ENCODE measurements at regions not wholly inside any gene's neighbourhood (a gene's known extent, or its start where the extent isn't known, plus 50 kb on each side); places are given as distances from the start of the nearest gene placed in this dataset.

- Histone ChIP-seq H4K20me1 (ENCODE audit: insufficient read depth, low read length) (no peaks in the 10 kb centered on the region), H2AK5ac (ENCODE audit: low read depth, low read length) (no peak overlapping the region), H3K9me3 (ENCODE audit: control insufficient read depth, insufficient read depth, low read length) (no peaks in the 10 kb centered on the region), H3K9ac (ENCODE audit: low read depth, low read length) (no peak overlapping the region), H3K27ac (ENCODE audit: insufficient read depth, low read length) (no peak overlapping the region), H2AFZ (replicated peaks; ENCODE audit: low read length, poor library complexity) (no peak overlapping the region), H3K18ac (ENCODE audit: low read depth, low read length) (no peak overlapping the region), H3K23ac (ENCODE audit: low read depth, low read length) (no peak overlapping the region), H2BK120ac (ENCODE audit: low read depth, low read length) (no peak overlapping the region), H3K4ac (ENCODE audit: low read depth, low read length) (no peak overlapping the region), H2BK20ac (ENCODE audit: low read depth, low read length) (no peak overlapping the region), H3K56ac (ENCODE audit: extremely low read depth, insufficient read depth, low read length) (no peak overlapping the region), H3K27me3 (ENCODE audit: control insufficient read depth, insufficient read depth, low read length) (no peaks in the 10 kb centered on the region), H2BK5ac (ENCODE audit: low read depth, low read length, poor library complexity, severe bottlenecking) (no peak overlapping the region), H4K91ac (ENCODE audit: insufficient read depth, low read depth, low read length) (no peak overlapping the region), H3K9me1 (ENCODE audit: insufficient read depth, low read length) (no peaks in the 10 kb centered on the region), H3K79me1 (ENCODE audit: low read depth in 1 of 2, low read length in 2 of 2) (no peaks in the 10 kb centered on the region), H2BK15ac (ENCODE audit: low read depth, low read length) (no peak overlapping the region), H3K4me1 (ENCODE audit: control insufficient read depth, insufficient read depth, low read length) (no peaks in the 10 kb centered on the region), H3K14ac (replicated peaks; ENCODE audit: low read depth, low read length) (no peak overlapping the region), H3K4me2 (ENCODE audit: low read depth, low read length) (no peak overlapping the region), H3K4me3 (ENCODE audit: insufficient read depth, low read depth, low read length) (no peak overlapping the region), H2AK9ac (replicated peaks; ENCODE audit: low read depth, low read length, poor library complexity) (no peak overlapping the region), H4K5ac (ENCODE audit: low read depth, low read length) (no peak overlapping the region), H3K36me3 (ENCODE audit: control insufficient read depth, insufficient read depth, low read length) (no peaks in the 10 kb centered on the region), H4K8ac (ENCODE audit: low read depth in 2 of 2, low read length in 2 of 2) (no peak overlapping the region)
- BruUV-seq (replicated peaks): no TSS peak
- WGBS, 2 experiments (ENCODE audit: extremely low coverage in 2 of 2, insufficient read length in 1 of 2): no CpG with 5 or more reads among the region's 4 CpGs
- dilution Hi-C loops (cut with HindIII; ENCODE audit: low sequenced_read_pairs, unreplicated experiment): no loop called here
- POLR2A ChIA-PET (ENCODE audit: unreplicated experiment): no interaction called here
- no peak for ATAC-seq (ENCODE audit: low read depth)
- no peak for DNase-seq
- intact Hi-C loops (cut with micrococcal nuclease): no loop called here
- in situ Hi-C loops (cut with MboI; ENCODE audit: low sequenced_read_pairs): no loop called here
- TF ChIP-seq FOS (IDR thresholded peaks at IDR 0.05; ENCODE audit: low read depth, low read length) (no peak), MAFK (IDR thresholded peaks at IDR 0.05; ENCODE audit: low read depth, low read length) (peak; percentile 89)
- CTCF ChIA-PET: no interaction called here
Measured at GRCh38 chr9:2274762-2275161, 259.6 kb downstream of the SMARCA2 start.

All from IMR-90 (cell line).